ENCODE measurements at regions not wholly inside any gene's neighbourhood (a gene's known extent, or its start where the extent isn't known, plus 50 kb on each side); places are given as distances from the start of the nearest gene placed in this dataset.

DNA sequence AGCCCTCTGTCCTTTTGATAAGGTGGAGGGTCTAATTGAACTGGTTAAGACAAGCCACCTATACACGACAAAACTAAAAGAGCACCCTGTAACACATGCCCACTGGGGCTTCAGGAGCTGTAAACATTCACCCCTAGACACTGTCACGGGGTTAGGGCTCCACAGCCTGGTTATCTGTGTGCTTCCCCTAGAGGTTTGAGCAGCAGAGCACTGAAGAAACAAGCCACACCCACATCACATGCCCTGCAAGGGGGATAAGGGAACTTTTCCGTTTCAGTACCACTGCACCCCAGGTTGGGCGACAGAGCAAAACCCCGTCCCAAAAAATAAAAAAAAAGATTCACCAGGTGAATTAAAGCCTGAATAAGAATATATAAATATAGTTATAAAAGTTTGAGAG is 913.7 kb upstream of the ACVR2A start:
- CTCF ChIA-PET: interaction anchor here (0.9 kb wide), 1 partner anchor 197 kb away, joined by 3 read pairs; no protein-coding TSS in a partner anchor
- no peak for TF ChIP-seq CTCF (conservative IDR thresholded peaks at IDR 0.05; ENCODE audit: low read depth)
- POLR2A ChIA-PET (ENCODE audit: low non-redundant PET): no interaction called here
- no peak overlapping the region for H3K27ac ChIP-seq
- DNase-seq (ENCODE audit: low spot score): no peak

DNA sequence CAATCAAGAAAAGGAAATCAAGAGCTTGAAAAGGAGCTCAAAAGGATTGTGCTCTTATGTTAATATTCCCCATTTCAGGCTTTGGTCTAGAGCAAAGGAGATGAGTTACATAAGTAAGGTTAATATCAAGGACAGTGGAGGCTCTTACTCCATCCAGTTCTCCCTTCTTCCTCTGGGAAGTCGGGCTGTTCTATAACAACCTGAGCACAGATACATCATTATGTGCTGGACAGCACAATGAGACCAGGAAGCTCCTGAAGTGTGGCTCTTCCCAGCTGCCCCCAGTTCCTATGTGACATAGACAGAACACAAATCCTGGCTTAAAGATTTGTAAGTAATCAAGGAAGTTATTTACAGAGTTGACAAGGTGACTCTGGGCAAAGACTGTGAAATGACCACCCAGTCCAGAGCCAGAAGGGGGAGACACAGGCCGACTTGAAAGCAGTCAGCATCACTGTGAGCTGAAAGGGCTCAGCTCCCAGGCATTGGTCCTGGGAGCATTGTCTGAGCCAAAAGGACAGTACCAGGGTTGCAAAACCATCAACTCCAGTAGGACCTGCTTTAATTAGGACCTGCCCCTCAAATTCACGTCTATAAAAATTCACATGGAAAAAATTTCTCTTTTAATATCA is 917.6 kb upstream of the ACVR2A start:
- CTCF ChIA-PET: interaction anchor here (0.5 to 1.0 kb wide), 7 partner anchors 23 to 1231 kb away, joined by 3 to 6 read pairs (median 4); no protein-coding TSS in a partner anchor
- peak; percentile 77 for TF ChIP-seq CTCF (conservative IDR thresholded peaks at IDR 0.05; ENCODE audit: low read depth)
- no peak overlapping the region for H3K27ac ChIP-seq
- POLR2A ChIA-PET (ENCODE audit: low non-redundant PET): no interaction called here
- peak; percentile 46 for DNase-seq (ENCODE audit: low spot score)

DNA sequence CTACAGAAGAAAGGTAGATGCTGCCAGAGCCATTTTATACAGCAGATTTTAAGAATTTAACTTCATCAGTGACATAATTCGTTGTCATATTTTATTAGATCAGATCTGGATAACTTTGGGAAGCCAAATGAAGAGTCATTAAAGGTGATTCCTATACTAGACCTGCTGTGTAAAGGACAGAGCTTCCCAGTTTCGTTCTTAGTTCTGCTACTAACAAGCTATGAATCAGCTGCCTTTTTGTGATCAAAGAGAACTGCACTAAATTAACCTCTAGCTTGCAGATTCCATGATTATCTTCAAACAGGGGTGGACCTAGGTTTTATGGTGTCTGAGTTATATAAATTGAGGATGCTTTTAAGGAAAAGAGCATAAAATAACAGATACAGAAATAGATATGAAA is 926.5 kb upstream of the ACVR2A start:
- no peak overlapping the region for H3K27ac ChIP-seq
- TF ChIP-seq CTCF (conservative IDR thresholded peaks at IDR 0.05; ENCODE audit: low read depth): no peak
- no peak for DNase-seq (ENCODE audit: low spot score)
- ChIA-PET POLR2A (ENCODE audit: low non-redundant PET) (no interaction called here), CTCF (interaction anchor here (0.6 kb wide), 1 partner anchor 14 kb away, joined by 4 read pairs; no protein-coding TSS in a partner anchor)

DNA sequence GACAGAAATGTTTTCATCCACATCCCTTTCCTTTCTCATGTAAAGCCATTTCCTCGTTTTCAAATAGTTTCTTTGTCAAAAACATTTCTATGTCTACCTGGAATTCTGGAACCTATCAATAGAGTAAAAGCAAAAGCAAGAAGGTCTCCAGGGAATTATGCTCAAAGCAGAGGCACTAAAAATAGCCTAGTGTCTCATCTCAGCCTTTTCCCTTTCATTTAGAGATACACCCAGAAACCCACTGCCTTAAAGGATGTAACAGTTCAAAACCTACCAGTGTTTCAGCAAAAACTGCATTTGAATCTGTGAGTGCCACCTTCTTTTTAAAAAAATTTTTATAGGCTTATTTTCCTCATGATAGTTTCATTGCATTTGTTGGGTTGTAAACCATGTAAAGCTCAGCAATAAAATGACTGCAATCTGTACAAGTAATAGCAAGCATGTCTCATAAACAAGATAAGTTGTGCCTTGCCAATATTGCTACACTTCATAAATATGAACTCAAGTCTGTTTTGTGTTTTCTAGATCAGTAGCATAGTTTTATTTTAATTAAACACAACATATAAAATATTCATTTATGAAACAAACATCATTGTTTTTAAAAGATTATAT is 927.3 kb upstream of the ACVR2A start:
- ChIA-PET POLR2A (ENCODE audit: low non-redundant PET) (no interaction called here), CTCF (interaction anchor here (0.6 kb wide), 2 partner anchors 15 to 168 kb away, joined by 4 to 5 read pairs; no protein-coding TSS in a partner anchor)
- H3K27ac ChIP-seq: no peak overlapping the region
- no peak for DNase-seq (ENCODE audit: low spot score)
- TF ChIP-seq CTCF (conservative IDR thresholded peaks at IDR 0.05; ENCODE audit: low read depth): no peak

DNA sequence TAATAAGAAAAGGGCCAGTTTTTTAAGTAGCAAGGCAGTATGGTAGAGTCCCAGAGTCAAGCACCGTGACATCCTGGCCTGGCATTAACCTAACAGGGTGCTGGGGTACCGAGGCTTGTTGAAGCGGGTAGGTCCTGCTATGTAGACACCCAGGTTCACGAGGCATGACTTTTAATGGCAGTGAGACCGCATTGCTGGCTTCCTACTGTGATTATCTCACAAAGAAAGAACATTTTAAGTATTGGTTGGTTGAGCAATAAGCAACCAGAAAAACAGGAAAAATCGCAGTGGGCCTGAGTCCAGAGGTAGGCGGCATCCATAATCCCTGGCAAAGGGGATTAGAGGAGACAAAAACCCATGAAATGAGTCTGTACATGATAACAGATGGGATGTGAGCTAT is 927.9 kb upstream of the ACVR2A start:
- no peak for TF ChIP-seq CTCF (conservative IDR thresholded peaks at IDR 0.05; ENCODE audit: low read depth)
- no peak overlapping the region for H3K27ac ChIP-seq
- POLR2A ChIA-PET (ENCODE audit: low non-redundant PET): no interaction called here
- no peak for DNase-seq (ENCODE audit: low spot score)
- CTCF ChIA-PET: no interaction called here

- no peak for TF ChIP-seq CTCF (conservative IDR thresholded peaks at IDR 0.05; ENCODE audit: low read depth)
- no peak for DNase-seq (ENCODE audit: low spot score)
- H3K27ac ChIP-seq: no peak overlapping the region
- CTCF ChIA-PET: interaction anchor here (0.5 kb wide), 1 partner anchor 18 kb away, joined by 3 read pairs; no protein-coding TSS in a partner anchor
- POLR2A ChIA-PET (ENCODE audit: low non-redundant PET): no interaction called here
These were observed 931.4 kb upstream of the ACVR2A start for GRCh38 chr2:146913476-146913875.
